PFSK-1 (cell line): ENCODE measurements at regions not wholly inside any gene's neighbourhood (a gene's known extent, or its start where the extent isn't known, plus 50 kb on each side); places are given as distances from the start of the nearest gene placed in this dataset.

ENCODE experiments used
- POLR2AphosphoS5 ChIP-seq: IDR thresholded peaks from 2 replicates; pipeline ENCODE4 v1.6.1; 2012; ENCODE audit warnings: low read depth, mild to moderate bottlenecking, control low read depth, low read length, moderate library complexity
- REST ChIP-seq, 2 experiments: IDR thresholded peaks; 2 replicates each; pipeline versions ENCODE4 v1.6.1 to v1.8.0; 2011 to 2012; ENCODE audit warnings: low read depth in 2 of 2, low read length in 2 of 2, control low read depth in 1 of 2, inconsistent platforms in 1 of 2, mild to moderate bottlenecking in 1 of 2, moderate library complexity in 1 of 2; ENCODE audit not compliant: insufficient read depth in 1 of 2
- TAF1 ChIP-seq: IDR thresholded peaks from 2 replicates; pipeline ENCODE4 v1.6.1; 2012; ENCODE audit warnings: low read length, control low read depth, borderline replicate concordance; ENCODE audit not compliant: insufficient read depth

- TF ChIP-seq REST (IDR thresholded peaks at IDR 0.05; ENCODE audit: insufficient read depth in 1 of 2, low read depth in 2 of 2, low read length in 2 of 2) = no peak
- TF ChIP-seq POLR2AphosphoS5 = no peak
- no peak for TF ChIP-seq TAF1
Measured at GRCh38 chr5:20340126-20340525, 352.1 kb upstream of the CDH18 start.
